Right forelimb (tissue), 1 donor: ENCODE measurements at regions not wholly inside any gene's neighbourhood (a gene's known extent, or its start where the extent isn't known, plus 50 kb on each side); places are given as distances from the start of the nearest gene placed in this dataset.

Experiments used
- DNase-seq: peaks from one replicate; pipeline ENCODE4 v3.0.0-alpha.2; 2018

- no peak for DNase-seq
Measured at GRCh38 chr1:62917314-62917713, 133.4 kb downstream of the ATG4C start.

GRCh38 chr1:62917805-62918204 is 133.9 kb downstream of the ATG4C start:
- DNase-seq, result no peak

- DNase-seq, result no peak
Measured at GRCh38 chr1:62918700-62919099, 134.8 kb downstream of the ATG4C start.

- DNase-seq, result no peak
Measured at GRCh38 chr1:62922006-62922405, 138.1 kb downstream of the ATG4C start.

- DNase-seq, result no peak
Measured at GRCh38 chr1:62924983-62925790, 141.3 kb downstream of the ATG4C start.

GRCh38 chr1:62926681-62927252 is 142.8 kb downstream of the ATG4C start:
- no peak for DNase-seq

GRCh38 chr1:62928885-62929284 is 145.0 kb downstream of the ATG4C start:
- no peak for DNase-seq

GRCh38 chr1:62937634-62938296 is 153.8 kb downstream of the ATG4C start:
- DNase-seq, result no peak

GRCh38 chr1:62941780-62942179 is 157.8 kb downstream of the ATG4C start:
- DNase-seq, result no peak

- DNase-seq, result no peak
Measured at GRCh38 chr1:62946511-62946910, 162.6 kb downstream of the ATG4C start.

GRCh38 chr1:62951428-62951827 is 167.5 kb downstream of the ATG4C start:
- no peak for DNase-seq

- no peak for DNase-seq
Measured at GRCh38 chr1:62952596-62952995, 168.7 kb downstream of the ATG4C start.

- no peak for DNase-seq
Measured at GRCh38 chr1:62953633-62954032, 169.7 kb downstream of the ATG4C start.

GRCh38 chr1:62954758-62955157 is 170.8 kb downstream of the ATG4C start:
- no peak for DNase-seq

- DNase-seq, result no peak
Measured at GRCh38 chr1:62955666-62956065, 171.7 kb downstream of the ATG4C start.

GRCh38 chr1:62962014-62962812 is 178.3 kb downstream of the ATG4C start:
- no peak for DNase-seq

GRCh38 chr1:62962901-62963776 is 179.2 kb downstream of the ATG4C start:
- no peak for DNase-seq

GRCh38 chr1:62964141-62964540 is 180.2 kb downstream of the ATG4C start:
- no peak for DNase-seq

GRCh38 chr1:62967031-62967430 is 183.1 kb downstream of the ATG4C start:
- DNase-seq, result no peak

- no peak for DNase-seq
Measured at GRCh38 chr1:62977366-62977765, 193.4 kb downstream of the ATG4C start.

- DNase-seq, result no peak
Measured at GRCh38 chr1:62978741-62979140, 194.8 kb downstream of the ATG4C start.

GRCh38 chr1:62981434-62981833 is 197.5 kb downstream of the ATG4C start:
- DNase-seq, result no peak
